GM18867 (cell line): ENCODE measurements at regions not wholly inside any gene's neighbourhood (a gene's known extent, or its start where the extent isn't known, plus 50 kb on each side); places are given as distances from the start of the nearest gene placed in this dataset.

ENCODE experiments used
- ATAC-seq: cut with Tn5 transposase; IDR thresholded peaks from one replicate; pipeline ENCODE4 v1.9.1; 2021; ENCODE audit warnings: mild to moderate bottlenecking, moderate library complexity; ENCODE audit not compliant: unreplicated experiment

GRCh38 chr18:59086522-59086921, 53.2 kb upstream of the SEC11C start:
- no peak for ATAC-seq

GRCh38 chr18:59087391-59087790, 52.3 kb upstream of the SEC11C start:
- no peak for ATAC-seq
